SK-N-SH treated with all-trans-retinoic acid at 6 μM for 48 hours (cell line): ENCODE measurements at regions not wholly inside any gene's neighbourhood (a gene's known extent, or its start where the extent isn't known, plus 50 kb on each side); places are given as distances from the start of the nearest gene placed in this dataset.
"Not testable (repeated sequence)": the region's sequence is repeated elsewhere in the genome, so short reads cannot be mapped to it uniquely, and the experiment has no call there.

Experiments used
- ATAC-seq: fragments of 200-7000 bp; cut with Tn5 transposase; 3 replicates; pipeline ENCODE4 v1.9.1; 2020; ENCODE audit warnings: mild to moderate bottlenecking, moderate library complexity
- ARNTL ChIP-seq: fragments of 450-650 bp; formaldehyde crosslinking; IDR thresholded peaks from 2 replicates; pipeline ENCODE4 v1.5.0; 2020; ENCODE audit warnings: low read depth, mild to moderate bottlenecking, moderate library complexity, borderline replicate concordance
- CREB5 ChIP-seq: fragments of 250-450 bp; sonication (Bioruptor Pico); IDR thresholded peaks from 2 replicates; pipeline ENCODE4 v1.5.1; 2020; ENCODE audit warnings: low read depth, mild to moderate bottlenecking, moderate library complexity
- CSDC2 ChIP-seq: fragments of 250-450 bp; sonication (Bioruptor Pico); IDR thresholded peaks from 2 replicates; pipeline ENCODE4 v1.5.0; 2020; ENCODE audit warnings: mild to moderate bottlenecking, moderate library complexity
- CSRNP3 ChIP-seq: fragments of 250-450 bp; sonication (Bioruptor Pico); IDR thresholded peaks from 2 replicates; pipeline ENCODE4 v1.5.1; 2021; ENCODE audit warnings: mild to moderate bottlenecking, moderate library complexity
- ESRRG ChIP-seq: fragments of 250-450 bp; sonication (Bioruptor Pico); IDR thresholded peaks from 2 replicates; pipeline ENCODE4 v1.6.1; 2021; ENCODE audit warnings: mild to moderate bottlenecking
- GLIS3 ChIP-seq: fragments of 250-450 bp; sonication (Bioruptor Pico); IDR thresholded peaks from 2 replicates; pipeline ENCODE4 v1.5.0; 2020; ENCODE audit warnings: mild to moderate bottlenecking, moderate library complexity
- ISL1 ChIP-seq: fragments of 250-450 bp; sonication (Bioruptor Pico); IDR thresholded peaks from 2 replicates; pipeline ENCODE4 v2.1.2; 2022; ENCODE audit warnings: mild to moderate bottlenecking, moderate library complexity
- OSR1 ChIP-seq: fragments of 250-450 bp; sonication (Bioruptor Pico); IDR thresholded peaks from 2 replicates; pipeline ENCODE4 v1.8.0; 2022; ENCODE audit warnings: moderate library complexity, mild to moderate bottlenecking, inconsistent platforms
- PATZ1 ChIP-seq: fragments of 250-450 bp; sonication (Bioruptor Pico); IDR thresholded peaks from 2 replicates; pipeline ENCODE4 v1.8.0; 2020; ENCODE audit warnings: mild to moderate bottlenecking, moderate library complexity, borderline replicate concordance
- POU6F1 ChIP-seq: fragments of 250-450 bp; sonication (Bioruptor Pico); IDR thresholded peaks from 2 replicates; pipeline ENCODE4 v1.8.0; 2021; ENCODE audit warnings: low read depth, mild to moderate bottlenecking, moderate library complexity, borderline replicate concordance
- PPARA ChIP-seq: fragments of 250-450 bp; sonication (Bioruptor Pico); IDR thresholded peaks from 2 replicates; pipeline ENCODE4 v1.5.0; 2020; ENCODE audit warnings: mild to moderate bottlenecking, borderline replicate concordance
- RARB ChIP-seq: fragments of 250-450 bp; sonication (Bioruptor Pico); IDR thresholded peaks from 2 replicates; pipeline ENCODE4 v1.8.0; 2021; ENCODE audit warnings: mild to moderate bottlenecking, moderate library complexity
- SNAI2 ChIP-seq: fragments of 250-450 bp; sonication (Bioruptor Pico); IDR thresholded peaks from 2 replicates; pipeline ENCODE4 v1.5.0; 2020; ENCODE audit warnings: mild to moderate bottlenecking, moderate library complexity
- TCF4 ChIP-seq: fragments of 250-450 bp; sonication (Bioruptor Pico); IDR thresholded peaks from 2 replicates; pipeline ENCODE4 v1.8.0; 2021; ENCODE audit warnings: mild to moderate bottlenecking, moderate library complexity, borderline replicate concordance
- TOX ChIP-seq: fragments of 250-450 bp; sonication (Bioruptor Pico); IDR thresholded peaks from 2 replicates; pipeline ENCODE4 v1.8.0; 2021; ENCODE audit warnings: mild to moderate bottlenecking, moderate library complexity, borderline replicate concordance
- ZC3H10 ChIP-seq: fragments of 250-450 bp; sonication (Bioruptor Pico); IDR thresholded peaks from 2 replicates; pipeline ENCODE4 v1.5.1; 2021; ENCODE audit warnings: mild to moderate bottlenecking, moderate library complexity
- ZFP3 ChIP-seq: fragments of 250-450 bp; sonication (Bioruptor Pico); IDR thresholded peaks from 2 replicates; pipeline ENCODE4 v1.5.0; 2020; ENCODE audit warnings: mild to moderate bottlenecking, moderate library complexity
- ZFP30 ChIP-seq: fragments of 450-650 bp; formaldehyde crosslinking; IDR thresholded peaks from 2 replicates; pipeline ENCODE4 v1.5.0; 2022; ENCODE audit warnings: mild to moderate bottlenecking, moderate library complexity
- ZNF565 ChIP-seq: fragments of 450-650 bp; formaldehyde crosslinking; conservative IDR thresholded peaks from 2 replicates; pipeline ENCODE4 v1.5.0; 2020; ENCODE audit warnings: low read depth, mild to moderate bottlenecking, moderate library complexity
- ZNF70 ChIP-seq: fragments of 450-650 bp; formaldehyde crosslinking; IDR thresholded peaks from 2 replicates; pipeline ENCODE4 v1.5.0; 2020; ENCODE audit warnings: mild to moderate bottlenecking, moderate library complexity
- ZNF8 ChIP-seq: fragments of 450-650 bp; formaldehyde crosslinking; IDR thresholded peaks from 2 replicates; pipeline ENCODE4 v1.5.0; 2020; ENCODE audit warnings: mild to moderate bottlenecking, moderate library complexity

GRCh38 chr3:74842141-74842540 lies 227.7 kb upstream of the CNTN3 start:
- ATAC-seq, result no peak
- TF ChIP-seq PPARA, result no peak
- TF ChIP-seq OSR1 (CRISPR knock-in tag), result no peak
- TF ChIP-seq RARB (CRISPR knock-in tag), result no peak
- TF ChIP-seq TOX (CRISPR knock-in tag), result no peak
- no peak for TF ChIP-seq PATZ1
- TF ChIP-seq ZC3H10 (CRISPR knock-in tag), result no peak
- TF ChIP-seq SNAI2 (CRISPR knock-in tag), result no peak
- TF ChIP-seq CSDC2 (CRISPR knock-in tag), result no peak
- no peak for TF ChIP-seq ZNF8 (CRISPR knock-in tag)
- no peak for TF ChIP-seq ZFP30 (CRISPR knock-in tag)
- no peak for TF ChIP-seq TCF4
- no peak for TF ChIP-seq ARNTL (CRISPR knock-in tag)
- no peak for TF ChIP-seq CREB5 (CRISPR knock-in tag)
- no peak for TF ChIP-seq CSRNP3 (CRISPR knock-in tag)
- no peak for TF ChIP-seq POU6F1
- no peak for TF ChIP-seq GLIS3 (CRISPR knock-in tag)
- TF ChIP-seq ZFP3, result no peak
- TF ChIP-seq ESRRG (CRISPR knock-in tag), result no peak
- TF ChIP-seq ISL1 (CRISPR knock-in tag), result no peak

GRCh38 chr3:74839566-74839965 lies 225.1 kb upstream of the CNTN3 start:
- ATAC-seq, result no peak
- TF ChIP-seq TOX (CRISPR knock-in tag) (no peak), TCF4 (no peak), ZC3H10 (CRISPR knock-in tag) (no peak), ZNF8 (CRISPR knock-in tag) (no peak), ISL1 (CRISPR knock-in tag) (no peak), ZNF70 (CRISPR knock-in tag) (no peak), ARNTL (CRISPR knock-in tag) (no peak), ZNF565 (no peak), CSDC2 (CRISPR knock-in tag) (no peak), CSRNP3 (CRISPR knock-in tag) (no peak), ZFP30 (CRISPR knock-in tag) (no peak), ESRRG (CRISPR knock-in tag) (no peak), OSR1 (CRISPR knock-in tag) (no peak)

- TF ChIP-seq ARNTL (CRISPR knock-in tag) (no peak), CREB5 (CRISPR knock-in tag) (no peak)
- no peak for ATAC-seq
Measured at GRCh38 chr3:74832925-74833324, 218.5 kb upstream of the CNTN3 start.

- not testable (repeated sequence) for ATAC-seq
Measured at GRCh38 chr3:74830845-74831244, 216.4 kb upstream of the CNTN3 start.

GRCh38 chr3:74825404-74825803 lies 210.9 kb upstream of the CNTN3 start:
- ATAC-seq, result not testable (repeated sequence)
